ENCODE measurements at regions not wholly inside any gene's neighbourhood (a gene's known extent, or its start where the extent isn't known, plus 50 kb on each side); places are given as distances from the start of the nearest gene placed in this dataset.
A peak's percentile ranks its signal among the peaks of the same experiment; 100 is the strongest.

- TF ChIP-seq, protein P1, sequence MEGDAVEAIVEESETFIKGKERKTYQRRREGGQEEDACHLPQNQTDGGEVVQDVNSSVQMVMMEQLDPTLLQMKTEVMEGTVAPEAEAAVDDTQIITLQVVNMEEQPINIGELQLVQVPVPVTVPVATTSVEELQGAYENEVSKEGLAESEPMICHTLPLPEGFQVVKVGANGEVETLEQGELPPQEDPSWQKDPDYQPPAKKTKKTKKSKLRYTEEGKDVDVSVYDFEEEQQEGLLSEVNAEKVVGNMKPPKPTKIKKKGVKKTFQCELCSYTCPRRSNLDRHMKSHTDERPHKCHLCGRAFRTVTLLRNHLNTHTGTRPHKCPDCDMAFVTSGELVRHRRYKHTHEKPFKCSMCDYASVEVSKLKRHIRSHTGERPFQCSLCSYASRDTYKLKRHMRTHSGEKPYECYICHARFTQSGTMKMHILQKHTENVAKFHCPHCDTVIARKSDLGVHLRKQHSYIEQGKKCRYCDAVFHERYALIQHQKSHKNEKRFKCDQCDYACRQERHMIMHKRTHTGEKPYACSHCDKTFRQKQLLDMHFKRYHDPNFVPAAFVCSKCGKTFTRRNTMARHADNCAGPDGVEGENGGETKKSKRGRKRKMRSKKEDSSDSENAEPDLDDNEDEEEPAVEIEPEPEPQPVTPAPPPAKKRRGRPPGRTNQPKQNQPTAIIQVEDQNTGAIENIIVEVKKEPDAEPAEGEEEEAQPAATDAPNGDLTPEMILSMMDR (IDR thresholded peaks at IDR 0.05) = peak; percentile 90 to 94 (median 94)
- peak; percentile 39 to 64 (median 50) for TF ChIP-seq POLR2AphosphoS5 (IDR thresholded peaks at IDR 0.05)
- TF ChIP-seq POLR2A (IDR thresholded peaks at IDR 0.05) = no peak
- TF ChIP-seq EP300 (IDR thresholded peaks at IDR 0.05) = peak in 2 of 4 donors; percentile 9 to 28
These were observed 216.2 kb downstream of the TTC8 start for GRCh38 chr14:89040460-89041256.

Measured in sigmoid colon (tissue), 4 donors.